T1000 (cell line): ENCODE measurements at regions not wholly inside any gene's neighbourhood (a gene's known extent, or its start where the extent isn't known, plus 50 kb on each side); places are given as distances from the start of the nearest gene placed in this dataset.

Experiments
- DNase-seq: peaks from one replicate; lab custom pipeline; 2025; ENCODE audit warnings: mixed read lengths; lab: John Stamatoyannopoulos, UW

GRCh38 chr5:69033690-69034089 lies 60.1 kb upstream of the SLC30A5 start:
- DNase-seq = no peak

DNA sequence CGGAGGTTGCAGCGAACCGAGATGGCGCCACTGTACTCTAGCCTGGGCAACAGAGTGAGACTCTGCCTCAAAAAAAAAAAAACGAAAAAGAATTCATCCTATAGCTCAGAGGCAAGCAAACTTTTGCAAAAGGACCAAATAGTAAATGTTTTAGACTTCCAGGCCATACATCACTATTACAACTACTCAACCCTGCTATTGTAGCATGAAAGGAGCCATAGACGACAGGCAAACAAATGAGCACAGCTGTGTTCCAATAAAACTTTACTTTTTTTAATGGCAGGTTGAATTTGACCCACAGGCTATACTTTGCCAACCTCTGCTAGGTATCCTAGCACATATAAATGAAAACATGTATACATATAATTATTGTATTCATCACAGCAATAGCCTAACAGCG lies 58.9 kb upstream of the SLC30A5 start:
- no peak for DNase-seq

- DNase-seq = peak; percentile 32
Measured at GRCh38 chr5:69035665-69036064, 58.1 kb upstream of the SLC30A5 start.

DNA sequence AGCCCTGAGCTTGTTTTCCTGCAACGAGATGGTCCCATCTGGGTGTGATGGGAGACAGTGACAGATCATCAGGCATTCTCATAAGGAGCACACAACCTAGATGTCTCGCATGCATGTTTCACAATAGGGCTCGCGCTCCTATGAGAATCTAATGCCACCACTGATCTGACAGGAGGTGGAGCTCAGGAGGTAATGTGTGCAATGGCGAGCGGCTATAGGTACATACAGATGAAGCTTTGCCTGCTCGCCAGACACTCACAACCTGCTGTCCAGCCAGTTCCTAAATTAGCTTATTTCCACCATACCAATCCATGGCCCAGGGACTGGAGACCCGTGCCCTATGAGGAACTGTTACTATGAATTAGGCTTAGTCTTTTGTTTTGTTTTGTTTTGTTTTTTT lies 55.3 kb upstream of the SLC30A5 start:
- DNase-seq = no peak

DNA sequence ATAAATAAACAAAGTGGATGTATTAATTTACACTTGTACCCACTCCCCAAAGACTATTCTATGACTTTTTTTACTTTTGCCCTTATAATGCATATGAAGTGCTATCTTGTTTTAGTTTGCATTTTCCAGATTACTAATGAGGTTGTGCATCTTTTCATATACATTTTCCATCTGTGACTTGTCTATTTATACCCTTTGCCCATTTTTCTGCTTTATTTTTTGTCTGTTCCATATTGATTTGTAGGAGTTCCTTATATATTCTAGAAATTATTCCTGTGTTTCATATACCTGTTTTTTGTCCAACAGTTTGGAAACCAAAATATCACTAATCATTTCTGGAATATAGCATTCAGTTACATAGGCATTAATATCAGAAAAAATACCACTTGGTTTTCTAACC lies 54.0 kb upstream of the SLC30A5 start:
- no peak for DNase-seq

GRCh38 chr5:69042500-69042899 lies 51.3 kb upstream of the SLC30A5 start:
- DNase-seq = no peak

GRCh38 chr5:69042915-69043654 lies 50.7 kb upstream of the SLC30A5 start:
- DNase-seq = peak; percentile 64

DNA sequence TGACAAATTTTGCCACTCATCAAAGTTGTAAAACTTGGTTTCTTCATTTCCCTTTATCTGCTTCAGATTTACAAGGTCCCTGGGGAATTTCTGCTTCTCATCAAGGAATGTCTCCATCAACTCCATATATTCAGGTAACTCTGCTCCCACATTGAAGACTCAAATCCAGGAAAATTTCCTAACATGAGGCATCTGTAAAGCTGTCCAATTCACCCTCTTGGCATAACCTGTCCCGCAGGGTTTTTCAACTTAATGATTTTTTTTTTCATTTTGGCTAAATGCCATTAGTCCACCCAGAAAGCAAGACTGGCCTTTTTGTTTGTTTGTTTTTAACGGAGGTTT lies 50.2 kb upstream of the SLC30A5 start:
- no peak for DNase-seq
